Esophagus squamous epithelium (tissue), 5 donors: ENCODE measurements at regions not wholly inside any gene's neighbourhood (a gene's known extent, or its start where the extent isn't known, plus 50 kb on each side); places are given as distances from the start of the nearest gene placed in this dataset.

Experiments
- DNase-seq: peaks from one replicate; lab custom pipeline; 2025; lab: John Stamatoyannopoulos, UW
- H3K27ac ChIP-seq, 4 donors: fragments of 200-600 bp; sonication (generic); one replicate each; pipeline ENCODE4 v1.5.1; 2016 to 2019; ENCODE audit warnings: mild to moderate bottlenecking in 1 of 4
- H3K27me3 ChIP-seq, 4 donors: fragments of 200-600 bp; sonication (generic); 1 replicate in 3 of 4; 2 replicates in 1 of 4; pipeline versions ENCODE4 v1.5.1 to v1.6.0; 2017 to 2021; ENCODE audit warnings: antibody characterized with exemption in 1 of 4
- H3K36me3 ChIP-seq, 3 donors: fragments of 200-600 bp; sonication (generic); one replicate each; pipeline ENCODE4 v1.5.1; 2016 to 2019
- H3K4me1 ChIP-seq, 3 donors: fragments of 200-600 bp; sonication (generic); one replicate each; pipeline ENCODE4 v1.5.1; 2017 to 2019
- H3K4me3 ChIP-seq, 4 donors: fragments of 200-600 bp; sonication (generic); 1 replicate in 3 of 4; 2 replicates in 1 of 4; pipeline ENCODE4 v1.5.1; 2016 to 2019; ENCODE audit warnings: mild to moderate bottlenecking in 2 of 4, moderate library complexity in 1 of 4
- H3K9me3 ChIP-seq, 3 donors: fragments of 200-600 bp; sonication (generic); one replicate each; pipeline ENCODE4 v1.5.1; 2016 to 2019
- CTCF ChIP-seq, 6 experiments: fragments of 450-650 bp in 4 of 6; fragments of 200-600 bp in 2 of 6; sonication (generic) in 2 of 6; IDR thresholded peaks; one replicate each; pipeline ENCODE4 v1.5.1; 2016 to 2019; ENCODE audit warnings: antibody characterized with exemption in 6 of 6, mild to moderate bottlenecking in 4 of 6, moderate library complexity in 4 of 6
- POLR2A ChIP-seq, 4 donors: fragments of 450-650 bp; IDR thresholded peaks; one replicate each; pipeline ENCODE4 v1.6.1; 2017; ENCODE audit warnings: antibody characterized with exemption in 4 of 4, mild to moderate bottlenecking in 4 of 4, moderate library complexity in 3 of 4
- WGBS, 2 donors: methylation state at CpG; one replicate each; pipeline ENCODE4 v1.1.5; 2018; 5-methylcytosine and 5-hydroxymethylcytosine counted together
- intact Hi-C: fragments of 100-400 bp; cut with DNase I; formaldehyde crosslinking; loops from one replicate; pipeline ENCODE4 v1.15.0; 2022
- donor health status: DM: yes; HTN: yes; CAD: no.

- no peak for TF ChIP-seq CTCF (IDR thresholded peaks at IDR 0.05)
- TF ChIP-seq POLR2A (IDR thresholded peaks at IDR 0.05): no peak
- intact Hi-C loops: no loop called here
- no peaks in the 10 kb centered on the region for H3K27me3 ChIP-seq
Observed at GRCh38 chr18:29459972-29460371, 1283.0 kb upstream of the CDH2 start.

GRCh38 chr18:29457316-29457889 is 1280.5 kb upstream of the CDH2 start:
- intact Hi-C loops: no loop called here
- DNase-seq: no peak
- Histone ChIP-seq H3K9me3 (no peaks in the 10 kb centered on the region), H3K4me3 (no peak overlapping the region), H3K36me3 (no peaks in the 10 kb centered on the region), H3K4me1 (no peaks in the 10 kb centered on the region), H3K27me3 (no peaks in the 10 kb centered on the region), H3K27ac (no peak overlapping the region)
- TF ChIP-seq CTCF (IDR thresholded peaks at IDR 0.05): no peak
- TF ChIP-seq POLR2A (IDR thresholded peaks at IDR 0.05): no peak
- WGBS, 2 donors: 73 to 76% methylated on average over 4 of the region's 4 CpGs

More at GRCh38 chr18:29459972-29460371, 1283.0 kb upstream of the CDH2 start:
- no peaks in the 10 kb centered on the region for H3K36me3 ChIP-seq
- no peak overlapping the region for H3K27ac ChIP-seq
- no peaks in the 10 kb centered on the region for H3K9me3 ChIP-seq
- H3K4me1 ChIP-seq: no peaks in the 10 kb centered on the region
- no peak for DNase-seq
- no peak overlapping the region for H3K4me3 ChIP-seq

GRCh38 chr18:29449424-29449823 is 1272.5 kb upstream of the CDH2 start:
- no peak overlapping the region for H3K27ac ChIP-seq
- 48 to 69% methylated on average over 3 of the region's 3 CpGs for WGBS, 2 donors
- intact Hi-C loops: no loop called here
- no peak overlapping the region for H3K4me3 ChIP-seq
- H3K36me3 ChIP-seq: no peaks in the 10 kb centered on the region
- H3K9me3 ChIP-seq: no peaks in the 10 kb centered on the region
- DNase-seq: no peak
- TF ChIP-seq CTCF (IDR thresholded peaks at IDR 0.05): no peak
- no peak for TF ChIP-seq POLR2A (IDR thresholded peaks at IDR 0.05)
- no peaks in the 10 kb centered on the region for H3K4me1 ChIP-seq
- H3K27me3 ChIP-seq: no peaks in the 10 kb centered on the region

- Histone ChIP-seq H3K27ac (no peak overlapping the region), H3K36me3 (no peaks in the 10 kb centered on the region), H3K4me3 (no peak overlapping the region), H3K27me3 (no peaks in the 10 kb centered on the region), H3K9me3 (no peaks in the 10 kb centered on the region), H3K4me1 (no peaks in the 10 kb centered on the region)
- WGBS, 2 donors: 59 to 79% methylated on average over 2 of the region's 2 CpGs
- TF ChIP-seq POLR2A (IDR thresholded peaks at IDR 0.05): no peak
- TF ChIP-seq CTCF (IDR thresholded peaks at IDR 0.05): no peak
- no peak for DNase-seq
- intact Hi-C loops: no loop called here
Observed at GRCh38 chr18:29439398-29439797, 1262.5 kb upstream of the CDH2 start.

- Histone ChIP-seq H3K27me3 (no peaks in the 10 kb centered on the region), H3K27ac (no peak overlapping the region), H3K4me3 (no peak overlapping the region), H3K36me3 (no peaks in the 10 kb centered on the region), H3K9me3 (no peaks in the 10 kb centered on the region), H3K4me1 (no peaks in the 10 kb centered on the region)
- TF ChIP-seq CTCF (IDR thresholded peaks at IDR 0.05) (no peak), POLR2A (IDR thresholded peaks at IDR 0.05) (no peak)
- intact Hi-C loops: no loop called here
- DNase-seq: no peak
- WGBS, 2 donors: 26 to 35% methylated on average over 2 of the region's 2 CpGs
Observed at GRCh38 chr18:29436459-29436858, 1259.5 kb upstream of the CDH2 start.
